GM19463 (cell line): ENCODE measurements at regions not wholly inside any gene's neighbourhood (a gene's known extent, or its start where the extent isn't known, plus 50 kb on each side); places are given as distances from the start of the nearest gene placed in this dataset.
"Not testable (repeated sequence)": the region's sequence is repeated elsewhere in the genome, so short reads cannot be mapped to it uniquely, and the experiment has no call there.

ENCODE experiments used
- ATAC-seq: cut with Tn5 transposase; IDR thresholded peaks from one replicate; pipeline ENCODE4 v1.9.1; 2021; ENCODE audit warnings: mild to moderate bottlenecking, moderate library complexity; ENCODE audit not compliant: unreplicated experiment

- ATAC-seq = no peak
Measured at GRCh38 chr9:115300116-115300515, 182.2 kb upstream of the TNC start.

- no peak for ATAC-seq
Measured at GRCh38 chr9:115300874-115301273, 182.9 kb upstream of the TNC start.

DNA sequence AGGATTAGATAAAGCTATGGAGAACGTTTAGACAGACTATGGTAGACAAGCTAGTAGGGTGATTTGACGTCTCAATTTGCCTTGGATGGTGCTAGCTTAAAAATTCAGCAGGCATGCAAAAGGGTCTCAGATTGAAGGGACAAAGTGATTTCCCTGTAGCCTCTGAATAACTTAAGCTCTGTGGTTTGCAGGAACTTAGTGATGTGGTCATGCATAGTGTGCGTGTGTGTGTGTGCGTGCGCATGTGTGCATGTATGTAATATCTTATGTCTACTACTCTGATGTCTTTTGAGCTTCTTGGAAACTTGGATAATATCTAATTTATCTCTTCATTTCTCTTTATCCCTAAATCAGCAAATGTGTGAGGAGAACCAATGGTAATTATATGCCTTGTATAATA, 183.6 kb upstream of the TNC start:
- ATAC-seq = no peak

- ATAC-seq = no peak
Measured at GRCh38 chr9:115305543-115305942, 187.6 kb upstream of the TNC start.

DNA sequence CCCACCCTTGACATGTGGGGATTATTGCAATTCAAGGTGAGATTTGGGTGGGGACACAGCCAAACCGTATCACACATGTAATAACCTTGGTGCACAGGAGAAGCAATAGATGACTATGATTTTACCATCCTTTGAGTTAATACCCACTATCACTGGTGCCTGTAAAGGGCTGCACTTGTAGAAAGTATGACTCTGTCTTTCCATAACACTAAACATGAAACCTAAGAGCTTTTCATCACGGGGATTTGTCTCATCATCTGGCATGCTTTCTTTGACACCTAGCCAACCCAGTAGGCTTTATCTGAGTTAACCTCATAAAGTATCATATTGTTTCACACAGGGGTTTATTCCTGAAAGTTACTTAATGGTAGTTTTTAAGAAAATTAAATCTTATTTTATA, 188.9 kb upstream of the TNC start:
- no peak for ATAC-seq

DNA sequence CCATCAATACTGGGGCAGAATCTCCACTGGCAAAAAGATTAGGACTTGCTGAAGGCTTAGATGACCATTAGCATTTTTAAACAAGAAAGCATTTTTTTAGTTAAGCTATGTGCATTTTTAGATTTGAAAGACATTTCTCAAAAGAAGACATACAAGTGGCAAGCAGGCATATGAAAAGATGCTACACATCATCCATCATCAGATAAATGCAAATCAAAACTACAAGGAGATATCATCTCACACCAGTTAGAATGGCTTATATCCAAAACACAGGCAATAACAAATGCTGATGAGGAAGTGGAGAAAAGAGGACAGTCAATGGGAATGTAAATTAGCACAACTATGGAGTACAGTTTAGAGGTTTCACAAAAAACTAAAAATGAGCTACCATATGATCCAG, 195.6 kb upstream of the TNC start:
- ATAC-seq = no peak

GRCh38 chr9:115326461-115326860, 208.5 kb upstream of the TNC start:
- ATAC-seq = no peak

- no peak for ATAC-seq
Measured at GRCh38 chr9:115327436-115328122, 209.6 kb upstream of the TNC start.

- no peak for ATAC-seq
Measured at GRCh38 chr9:115328228-115328627, 210.3 kb upstream of the TNC start.

DNA sequence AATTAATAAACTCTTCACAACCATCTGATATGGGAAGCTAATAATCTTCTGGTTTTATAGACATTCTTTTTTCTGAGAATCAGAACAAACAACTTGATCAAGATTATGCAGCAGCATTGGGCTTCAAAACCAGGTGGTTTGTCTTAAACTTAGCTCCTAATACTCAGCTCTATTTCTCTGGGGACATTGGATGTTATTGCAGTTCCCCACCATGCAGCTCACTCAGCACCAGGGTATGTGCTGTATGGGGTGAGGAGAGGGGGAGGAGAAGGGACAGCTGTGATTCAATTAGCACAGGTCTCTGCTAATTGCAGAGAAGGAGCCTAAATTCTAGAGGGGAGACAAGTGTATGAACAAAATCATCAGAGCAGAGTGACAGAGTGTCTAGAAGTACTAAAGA, 210.7 kb upstream of the TNC start:
- ATAC-seq = no peak

DNA sequence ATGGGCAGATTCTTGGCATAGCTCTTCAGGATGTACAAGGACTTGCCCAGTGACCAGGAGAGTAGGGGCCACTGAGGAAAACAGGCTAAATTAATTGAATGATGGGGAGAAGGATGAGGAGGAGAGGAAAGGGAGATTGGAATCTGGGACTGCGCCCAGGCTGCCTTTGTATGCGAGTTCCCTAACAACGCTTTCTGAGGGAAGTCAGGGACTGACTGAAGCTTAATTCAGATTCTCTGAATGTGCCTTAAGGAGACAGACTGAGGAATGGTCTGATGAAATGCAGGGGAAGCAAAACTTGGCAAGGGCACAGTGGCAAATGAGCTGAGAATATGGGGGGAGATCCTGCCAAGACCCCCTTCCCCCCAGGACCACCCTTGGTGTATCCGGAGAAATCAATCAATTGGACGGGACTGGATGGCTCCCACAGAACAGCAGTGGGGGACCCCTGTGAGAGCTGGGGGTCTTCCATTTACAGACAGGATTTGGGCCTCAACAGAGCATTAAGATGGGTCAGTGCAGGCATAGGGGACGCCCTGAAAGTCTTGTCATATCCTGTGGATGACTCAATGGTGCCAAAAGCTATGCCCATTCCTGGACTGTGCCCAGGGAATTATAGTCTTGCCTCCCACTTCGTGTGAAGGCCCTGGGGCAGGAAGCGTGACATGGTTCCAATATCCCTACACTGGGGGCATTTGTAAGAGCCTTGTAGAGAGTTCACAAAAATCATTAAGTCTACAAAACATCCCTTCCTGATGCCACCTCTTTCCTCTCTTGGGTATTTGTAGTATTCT, 215.5 kb upstream of the TNC start:
- no peak for ATAC-seq

DNA sequence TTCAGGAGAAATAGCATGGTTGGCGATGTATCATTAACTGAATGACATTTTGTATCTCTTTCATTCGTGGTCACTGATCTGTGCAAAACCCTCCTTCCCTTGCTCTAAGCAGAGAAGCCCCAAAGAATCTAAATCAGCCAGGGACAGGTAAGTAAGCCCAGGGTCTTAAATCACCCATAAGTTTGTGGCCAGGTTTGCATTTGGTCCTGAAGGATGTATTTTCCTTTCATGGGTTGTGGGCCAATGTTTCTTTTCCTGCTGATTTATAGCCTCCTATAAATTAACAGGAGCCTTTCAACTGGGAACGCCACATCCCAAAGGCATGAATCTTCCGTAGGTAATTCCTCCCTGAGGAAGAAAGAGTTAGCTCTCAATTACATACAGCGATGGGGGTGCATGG, 217.5 kb upstream of the TNC start:
- ATAC-seq = no peak

DNA sequence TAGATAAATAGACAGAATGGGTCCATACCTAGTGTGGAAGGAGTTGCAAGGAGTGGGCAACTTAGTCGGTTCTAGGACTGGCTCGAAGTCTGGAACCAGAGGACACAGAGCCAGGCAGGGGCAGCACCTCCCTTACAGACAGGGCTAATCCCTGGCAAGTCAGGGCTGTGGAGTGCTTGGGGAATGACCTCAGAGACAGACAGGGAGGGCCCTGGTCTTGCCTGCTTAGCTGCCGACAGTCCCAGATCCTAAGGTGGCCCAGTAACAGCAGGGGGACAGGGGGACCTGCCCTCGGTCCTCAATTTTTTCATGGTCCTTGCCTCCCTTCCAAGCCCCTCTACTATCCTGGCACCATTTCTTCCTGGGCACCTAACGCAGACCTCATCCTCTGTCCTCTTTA, 222.4 kb upstream of the TNC start:
- no peak for ATAC-seq

GRCh38 chr9:115341426-115341825, 223.5 kb upstream of the TNC start:
- ATAC-seq = no peak

DNA sequence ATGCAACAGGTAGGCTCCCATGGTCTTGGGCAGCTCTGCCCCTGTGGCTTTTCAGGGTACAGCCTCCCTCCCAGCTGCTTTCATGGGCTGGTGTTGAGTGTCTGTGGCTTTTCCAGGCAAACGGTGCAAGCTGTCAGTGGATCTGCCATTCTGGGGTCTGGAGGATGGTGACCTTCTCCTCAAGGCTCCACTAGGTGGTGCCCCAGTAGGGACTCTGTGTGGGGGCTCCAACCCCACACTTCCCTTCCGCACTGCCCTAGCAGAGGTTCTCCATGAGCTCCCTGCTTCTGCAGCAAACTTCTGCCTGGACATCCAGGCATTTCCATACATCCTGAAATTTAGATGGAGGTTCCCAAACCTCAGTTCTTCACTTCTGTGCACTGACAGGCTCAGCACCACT, 229.8 kb upstream of the TNC start:
- ATAC-seq = not testable (repeated sequence)

DNA sequence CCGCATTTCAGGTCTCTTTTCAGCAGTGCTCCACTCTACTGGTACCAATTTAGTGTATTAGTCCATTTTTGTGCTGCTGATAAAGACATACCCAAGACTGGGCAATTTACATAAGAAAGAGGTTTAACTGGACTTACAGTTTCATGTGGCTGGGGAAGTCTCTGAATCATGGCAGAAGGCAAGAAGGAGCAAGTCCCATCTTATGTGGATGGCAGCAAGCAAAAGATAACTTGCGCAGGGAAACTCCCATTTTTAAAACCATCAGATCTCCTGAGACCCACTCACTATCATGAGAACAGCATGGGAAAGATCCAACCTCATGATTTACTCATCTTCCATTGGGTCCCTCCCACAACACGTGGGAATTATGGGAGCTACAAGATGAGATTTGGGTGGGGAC, 231.0 kb upstream of the TNC start:
- not testable (repeated sequence) for ATAC-seq

DNA sequence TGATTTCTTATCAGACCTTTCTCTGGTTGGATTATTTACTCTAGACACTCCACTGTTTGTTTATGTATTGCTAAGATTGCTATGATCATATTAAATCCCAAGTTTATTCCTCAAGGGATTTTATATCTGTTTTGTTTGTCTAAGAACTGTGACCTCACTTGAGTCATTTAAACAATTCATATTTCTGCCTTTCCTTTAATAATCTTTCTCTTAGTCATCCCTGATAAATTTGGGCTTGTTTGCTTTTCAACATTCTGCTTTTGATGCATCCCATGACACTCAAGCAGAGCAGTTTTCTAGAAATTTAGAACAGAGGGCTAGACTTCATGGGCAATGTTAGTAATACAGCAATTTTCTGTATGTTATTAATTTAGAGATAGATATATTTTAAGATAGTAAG, 231.6 kb upstream of the TNC start:
- ATAC-seq = no peak

GRCh38 chr9:115350548-115350947, 232.6 kb upstream of the TNC start:
- ATAC-seq = no peak

DNA sequence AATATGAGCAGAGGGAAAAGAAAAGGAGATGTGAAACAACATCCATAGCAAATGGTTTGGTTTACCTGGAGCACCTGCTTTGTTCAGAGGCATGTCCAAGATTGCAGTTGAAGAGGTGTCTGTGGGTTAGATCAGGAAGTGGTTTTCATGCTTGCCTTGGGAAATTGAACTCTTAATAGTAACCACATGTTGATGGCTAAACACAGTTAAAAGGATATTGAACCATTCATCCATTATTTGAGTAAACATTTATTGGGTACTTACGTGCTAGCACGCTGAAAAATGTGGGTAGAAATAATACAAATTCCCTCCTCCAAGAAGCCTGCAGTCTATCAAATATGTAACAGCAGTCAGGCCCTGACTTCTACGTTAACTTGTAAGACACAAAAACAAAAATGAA, 235.7 kb upstream of the TNC start:
- no peak for ATAC-seq

- ATAC-seq = no peak
Measured at GRCh38 chr9:115357821-115358220, 239.9 kb upstream of the TNC start.

- ATAC-seq = no peak
Measured at GRCh38 chr9:115359017-115359780, 241.2 kb upstream of the TNC start.

DNA sequence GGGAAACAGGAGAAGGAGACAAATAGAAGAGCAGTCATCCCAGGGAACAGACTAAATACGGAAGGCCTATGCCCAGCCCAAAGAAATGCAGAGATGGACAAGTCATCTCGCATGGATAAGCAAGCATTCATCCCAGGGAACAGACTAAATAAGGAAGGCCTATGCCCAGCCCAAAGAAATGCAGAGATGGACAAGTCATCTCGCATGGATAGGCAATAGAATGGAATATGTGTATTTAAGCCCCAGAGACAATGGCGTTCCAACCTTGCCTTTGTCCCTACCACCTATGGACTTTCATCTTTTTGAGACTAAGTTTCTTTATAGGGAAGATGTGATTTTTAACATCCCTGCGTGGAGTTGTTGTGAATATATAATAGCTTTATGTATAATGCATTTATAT, 242.2 kb upstream of the TNC start:
- no peak for ATAC-seq
